Astrocyte of the spinal cord (primary cell): ENCODE measurements at regions not wholly inside any gene's neighbourhood (a gene's known extent, or its start where the extent isn't known, plus 50 kb on each side); places are given as distances from the start of the nearest gene placed in this dataset.

Source experiments
- DNase-seq: peaks from one replicate; pipeline ENCODE4 v3.0.0; 2011; ENCODE audit warnings: low read depth, low spot score
- H3K4me3 ChIP-seq: 2 replicates; pipeline ENCODE4 v1.5.1; 2011; ENCODE audit warnings: low read depth, mild to moderate bottlenecking, low read length, moderate library complexity
- CTCF ChIP-seq: IDR thresholded peaks from 2 replicates; pipeline ENCODE4 v1.5.1; 2012; ENCODE audit warnings: low read depth, mild to moderate bottlenecking, low read length, inconsistent platforms
- in situ Hi-C: cut with HindIII; loops from 2 replicates; pipeline ENCODE4 v1.10.0; 2017; ENCODE audit warnings: low sequenced_read_pairs

- no peak overlapping the region for H3K4me3 ChIP-seq
- no peak for DNase-seq
- TF ChIP-seq CTCF, result no peak
- in situ Hi-C loops, result no loop called here
Observed at GRCh38 chr1:219538886-219539285, 74.0 kb downstream of the ZC3H11B start.

- in situ Hi-C loops, result no loop called here
- no peak for TF ChIP-seq CTCF
- no peak overlapping the region for H3K4me3 ChIP-seq
- no peak for DNase-seq
Observed at GRCh38 chr1:219537223-219537631, 75.7 kb downstream of the ZC3H11B start.

DNA sequence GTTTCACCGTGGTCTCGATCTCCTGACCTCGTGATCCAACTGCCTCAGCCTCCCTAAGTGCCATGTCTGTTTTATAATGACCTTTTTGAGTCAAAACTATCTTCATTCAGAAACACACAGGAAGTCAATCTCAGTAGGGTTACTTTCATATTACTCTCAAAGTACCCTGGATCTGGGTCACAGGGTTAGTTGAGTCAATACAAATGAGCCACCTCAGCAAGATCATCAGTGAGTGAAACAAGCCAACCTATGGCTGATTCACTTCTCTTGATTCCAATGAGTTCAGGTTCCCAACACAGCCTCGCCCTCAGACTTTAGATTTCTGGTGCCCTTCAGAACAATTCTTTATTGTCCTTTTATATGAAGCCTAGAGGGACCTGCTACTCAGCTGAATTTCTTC, 76.9 kb downstream of the ZC3H11B start:
- no peak overlapping the region for H3K4me3 ChIP-seq
- in situ Hi-C loops, result no loop called here
- TF ChIP-seq CTCF, result no peak
- DNase-seq, result no peak

DNA sequence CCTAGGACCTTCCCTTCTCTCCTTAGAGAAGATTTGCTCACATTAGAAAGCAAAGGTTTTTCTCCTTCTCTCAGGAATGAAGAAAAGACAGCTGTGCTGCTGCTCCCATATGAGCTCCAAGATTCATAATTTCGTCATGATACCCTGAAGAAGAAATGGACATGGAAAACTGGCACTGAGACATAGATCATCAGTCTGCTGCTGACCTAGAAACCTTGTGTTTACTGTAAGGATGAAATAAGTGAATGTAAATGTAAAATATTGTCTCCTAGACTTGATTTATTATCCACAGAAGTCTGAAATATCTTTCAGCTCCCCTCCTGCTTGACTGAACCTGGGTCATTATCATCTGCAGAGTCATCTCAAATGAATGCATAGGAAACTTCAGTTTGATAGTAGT, 77.9 kb downstream of the ZC3H11B start:
- in situ Hi-C loops, result no loop called here
- no peak overlapping the region for H3K4me3 ChIP-seq
- no peak for TF ChIP-seq CTCF

DNA sequence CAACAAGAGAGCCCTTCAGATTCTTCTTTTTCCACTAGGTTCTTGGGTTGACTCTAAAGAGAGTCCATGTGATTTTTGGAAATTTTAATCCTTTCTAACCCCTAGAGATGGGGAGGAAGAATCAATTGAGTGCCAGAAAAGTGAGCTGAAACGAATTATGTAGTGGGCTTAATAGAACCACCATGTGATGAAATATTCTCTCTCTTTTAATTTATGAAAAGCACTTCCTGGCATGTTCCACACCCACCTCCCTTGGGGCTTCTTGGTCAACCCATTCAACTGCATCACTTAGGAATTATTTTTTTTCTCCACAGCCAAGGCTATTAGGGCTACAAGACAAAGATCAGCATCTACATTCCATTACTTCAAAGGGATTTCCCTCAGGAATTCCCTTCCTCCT, 79.6 kb downstream of the ZC3H11B start:
- no peak for TF ChIP-seq CTCF
- DNase-seq, result peak; percentile 19
- in situ Hi-C loops, result no loop called here
- no peak overlapping the region for H3K4me3 ChIP-seq

More for the DNA sequence above, 77.9 kb downstream of the ZC3H11B start:
- no peak for DNase-seq

DNA sequence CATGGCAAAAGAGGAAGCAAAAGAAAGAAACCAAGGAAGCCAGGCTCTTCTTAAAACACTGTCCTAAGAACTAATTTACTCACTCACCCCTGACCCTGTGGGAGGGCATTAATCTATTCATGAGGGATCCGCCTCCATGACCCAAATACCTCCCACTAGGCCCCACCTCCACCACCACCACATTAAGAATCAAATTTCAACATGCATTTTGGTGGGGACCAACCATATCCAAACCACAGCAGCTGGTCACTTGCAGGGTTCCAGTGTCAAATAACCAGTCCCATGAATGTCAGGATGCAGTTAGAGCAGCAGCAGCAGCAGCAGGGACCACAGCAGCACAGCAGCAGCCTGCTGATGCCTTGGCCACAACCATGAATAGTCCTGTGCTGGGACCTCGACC, 83.8 kb downstream of the ZC3H11B start:
- no peak overlapping the region for H3K4me3 ChIP-seq
- in situ Hi-C loops, result no loop called here
- no peak for TF ChIP-seq CTCF
- DNase-seq, result no peak

DNA sequence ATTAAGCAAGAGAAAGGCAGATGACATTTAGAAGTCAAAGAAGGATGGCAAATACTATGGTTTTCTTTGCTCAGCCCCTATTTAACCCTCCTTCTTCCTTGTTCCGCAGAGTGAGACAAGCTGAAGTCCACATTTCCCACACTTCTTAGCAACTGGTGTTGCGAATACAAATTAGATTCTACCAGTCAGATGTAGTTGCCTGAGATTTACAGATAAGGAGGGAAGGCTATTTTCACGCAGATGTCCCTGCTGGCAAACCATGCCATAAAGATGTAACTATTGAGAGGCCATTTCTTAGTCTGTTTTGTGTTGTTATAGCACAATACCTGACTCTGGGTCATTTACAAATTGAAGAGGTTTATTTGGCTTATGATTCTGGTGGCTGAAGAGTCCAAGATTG, 84.3 kb downstream of the ZC3H11B start:
- no peak overlapping the region for H3K4me3 ChIP-seq
- DNase-seq, result no peak
- in situ Hi-C loops, result no loop called here
- TF ChIP-seq CTCF, result no peak
